ENCODE measurements at regions not wholly inside any gene's neighbourhood (a gene's known extent, or its start where the extent isn't known, plus 50 kb on each side); places are given as distances from the start of the nearest gene placed in this dataset.

- H2BK20ac ChIP-seq (ENCODE audit: low read depth, low read length, poor library complexity, severe bottlenecking) = no peak overlapping the region
- no peak overlapping the region for H2BK15ac ChIP-seq (ENCODE audit: low read depth, low read length)
- Mint-ChIP-seq H3K27me3 (ENCODE audit: low read depth) (no peaks in the 10 kb centered on the region), H3K9me3 (no peaks in the 10 kb centered on the region), H3K4me1 (no peaks in the 10 kb centered on the region), H3K27ac (no peak overlapping the region), H3K36me3 (ENCODE audit: insufficient read depth in 1 of 3, low read depth in 3 of 3) (no peaks in the 10 kb centered on the region), H3K4me3 (no peak overlapping the region)
- no peak overlapping the region for H3K18ac ChIP-seq (ENCODE audit: insufficient read length, low read depth, low read length)
- no peak overlapping the region for H2AFZ ChIP-seq (ENCODE audit: low read length)
- no peak overlapping the region for H4K8ac ChIP-seq (replicated peaks; ENCODE audit: insufficient read length, low read depth, low read length)
- no peaks in the 10 kb centered on the region for H3K23me2 ChIP-seq (ENCODE audit: insufficient read length, low read depth, low read length, poor library complexity, severe bottlenecking)
- H3K4ac ChIP-seq (ENCODE audit: low read depth, low read length) = no peak overlapping the region
- no peak overlapping the region for H3K56ac ChIP-seq (ENCODE audit: insufficient read length, low read depth, low read length)
- H4K5ac ChIP-seq (ENCODE audit: insufficient read length, low read depth, low read length) = no peak overlapping the region
- H3K9me3 ChIP-seq (ENCODE audit: control insufficient read depth, low read depth, low read length) = no peaks in the 10 kb centered on the region
- DNase-seq = no peak
- no peak overlapping the region for H2BK120ac ChIP-seq (ENCODE audit: low read depth, low read length, poor library complexity, severe bottlenecking)
- H3K14ac ChIP-seq (ENCODE audit: insufficient read depth, low read length) = no peak overlapping the region
- no peak overlapping the region for H3T11ph ChIP-seq (ENCODE audit: low read length)
- H3K79me2 ChIP-seq (ENCODE audit: insufficient read depth, low read length) = no peaks in the 10 kb centered on the region
- H3K27me3 ChIP-seq (ENCODE audit: insufficient read depth, low read length) = no peaks in the 10 kb centered on the region
- H4K20me1 ChIP-seq (ENCODE audit: control insufficient read depth, insufficient read depth, insufficient read length) = no peaks in the 10 kb centered on the region
- H3K79me1 ChIP-seq (ENCODE audit: insufficient read depth, low read depth, low read length, poor library complexity, severe bottlenecking) = no peaks in the 10 kb centered on the region
- no peak overlapping the region for H3K4me2 ChIP-seq (ENCODE audit: insufficient read depth, insufficient read length, low read length)
- H3K9ac ChIP-seq (ENCODE audit: extremely low read depth, insufficient read length, low read length) = no peak overlapping the region
- H2BK5ac ChIP-seq (ENCODE audit: insufficient read length, low read length) = no peak overlapping the region
- TF ChIP-seq, protein P1, sequence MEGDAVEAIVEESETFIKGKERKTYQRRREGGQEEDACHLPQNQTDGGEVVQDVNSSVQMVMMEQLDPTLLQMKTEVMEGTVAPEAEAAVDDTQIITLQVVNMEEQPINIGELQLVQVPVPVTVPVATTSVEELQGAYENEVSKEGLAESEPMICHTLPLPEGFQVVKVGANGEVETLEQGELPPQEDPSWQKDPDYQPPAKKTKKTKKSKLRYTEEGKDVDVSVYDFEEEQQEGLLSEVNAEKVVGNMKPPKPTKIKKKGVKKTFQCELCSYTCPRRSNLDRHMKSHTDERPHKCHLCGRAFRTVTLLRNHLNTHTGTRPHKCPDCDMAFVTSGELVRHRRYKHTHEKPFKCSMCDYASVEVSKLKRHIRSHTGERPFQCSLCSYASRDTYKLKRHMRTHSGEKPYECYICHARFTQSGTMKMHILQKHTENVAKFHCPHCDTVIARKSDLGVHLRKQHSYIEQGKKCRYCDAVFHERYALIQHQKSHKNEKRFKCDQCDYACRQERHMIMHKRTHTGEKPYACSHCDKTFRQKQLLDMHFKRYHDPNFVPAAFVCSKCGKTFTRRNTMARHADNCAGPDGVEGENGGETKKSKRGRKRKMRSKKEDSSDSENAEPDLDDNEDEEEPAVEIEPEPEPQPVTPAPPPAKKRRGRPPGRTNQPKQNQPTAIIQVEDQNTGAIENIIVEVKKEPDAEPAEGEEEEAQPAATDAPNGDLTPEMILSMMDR (conservative IDR thresholded peaks at IDR 0.05) = no peak
- no peak overlapping the region for H3K27ac ChIP-seq (ENCODE audit: insufficient read length, low read depth, low read length)
- no peak overlapping the region for H3K23ac ChIP-seq (ENCODE audit: insufficient read length, low read depth, low read length)
- no peaks in the 10 kb centered on the region for H3K4me1 ChIP-seq (ENCODE audit: insufficient read depth, low read length)
- no peak overlapping the region for H2BK12ac ChIP-seq (ENCODE audit: insufficient read length, low read depth, low read length)
- H2AK5ac ChIP-seq (ENCODE audit: insufficient read length, low read length) = no peak overlapping the region
- no peak overlapping the region for H4K91ac ChIP-seq (ENCODE audit: insufficient read length, low read depth, low read length)
Measured at GRCh38 chr3:145971186-145971585, 189.8 kb downstream of the PLOD2 start.

Measured in H9 (cell line).